Liver (tissue), 7 donors: ENCODE measurements at regions not wholly inside any gene's neighbourhood (a gene's known extent, or its start where the extent isn't known, plus 50 kb on each side); places are given as distances from the start of the nearest gene placed in this dataset.

Source experiments
- DNase-seq: peaks from one replicate; pipeline ENCODE4 v3.0.0-alpha.2; 2017; ENCODE audit warnings: low spot score
- H3K27ac ChIP-seq, 2 donors: one replicate each; pipeline ENCODE4 v1.7.0; 2013; ENCODE audit warnings: inconsistent platforms in 2 of 2, low read length in 2 of 2, control low read depth in 1 of 2, low read depth in 1 of 2, mild to moderate bottlenecking in 1 of 2
- H3K27me3 ChIP-seq, 4 donors: one replicate each; pipeline versions ENCODE4 v1.6.1 to v1.7.0; 2013; ENCODE audit warnings: low read length in 3 of 4, inconsistent platforms in 1 of 4, mild to moderate bottlenecking in 1 of 4, moderate library complexity in 1 of 4; ENCODE audit not compliant: control insufficient read depth in 4 of 4, insufficient read depth in 4 of 4
- H3K36me3 ChIP-seq, 4 donors: one replicate each; pipeline versions ENCODE4 v1.6.1 to v1.7.0; 2013; ENCODE audit warnings: low read length in 3 of 4, mild to moderate bottlenecking in 3 of 4, low read depth in 1 of 4, moderate library complexity in 1 of 4; ENCODE audit not compliant: control insufficient read depth in 4 of 4, insufficient read depth in 3 of 4
- H3K4me1 ChIP-seq, 4 donors: one replicate each; pipeline versions ENCODE4 v1.6.1 to v1.7.0; 2013; ENCODE audit warnings: low read length in 3 of 4, mild to moderate bottlenecking in 3 of 4, moderate library complexity in 1 of 4; ENCODE audit not compliant: control insufficient read depth in 4 of 4, insufficient read depth in 4 of 4
- H3K4me3 ChIP-seq, 3 donors: one replicate each; pipeline versions ENCODE4 v1.6.1 to v1.7.0; 2013; ENCODE audit warnings: low read length in 3 of 3, control low read depth in 1 of 3, low read depth in 1 of 3, mild to moderate bottlenecking in 1 of 3
- H3K9ac ChIP-seq, 2 donors: one replicate each; pipeline ENCODE4 v1.7.0; 2013; ENCODE audit warnings: low read length in 2 of 2, mild to moderate bottlenecking in 2 of 2, moderate library complexity in 2 of 2, control low read depth in 1 of 2, low read depth in 1 of 2
- H3K9me3 ChIP-seq, 4 donors: one replicate each; pipeline versions ENCODE4 v1.6.1 to v1.7.0; 2013; ENCODE audit warnings: low read length in 3 of 4; ENCODE audit not compliant: control insufficient read depth in 4 of 4
- FOXA1 ChIP-seq: IDR thresholded peaks from 2 replicates; pipeline ENCODE4 v1.6.1; 2016; ENCODE audit warnings: antibody characterized with exemption
- RAD21 ChIP-seq, 2 donors: IDR thresholded peaks; 2 replicates each; pipeline ENCODE4 v1.6.1; 2016; ENCODE audit warnings: antibody characterized with exemption in 2 of 2, mild to moderate bottlenecking in 2 of 2
- TAF1 ChIP-seq: conservative IDR thresholded peaks from 2 replicates; pipeline ENCODE4 v1.6.1; 2016; ENCODE audit warnings: antibody characterized with exemption, mild to moderate bottlenecking
- WGBS: extraction: QIAGEN DNeasy Blood & Tissue Kit; methylation state at CpG from one replicate; pipeline ENCODE4 v1.1.7; 2013; 5-methylcytosine and 5-hydroxymethylcytosine counted together
- TF ChIP-seq, protein P1 (sequence below): IDR thresholded peaks from 2 replicates; pipeline ENCODE4 v1.6.1; 2016; ENCODE audit warnings: antibody characterized with exemption, mild to moderate bottlenecking
- TF ChIP-seq, protein P2 (sequence below): IDR thresholded peaks from 2 replicates; pipeline ENCODE4 v1.6.1; 2016; ENCODE audit warnings: antibody characterized with exemption
- TF ChIP-seq, protein P3 (sequence below): IDR thresholded peaks from 2 replicates; pipeline ENCODE4 v1.6.1; 2016; ENCODE audit warnings: antibody characterized with exemption
- TF ChIP-seq, protein P4 (sequence below): IDR thresholded peaks from 2 replicates; pipeline ENCODE4 v1.6.1; 2016; ENCODE audit warnings: antibody characterized with exemption
- donor health status: healthy.
- donor health status: healthy.
- donor health status: healthy.
- donor health status: healthy.

DNA sequence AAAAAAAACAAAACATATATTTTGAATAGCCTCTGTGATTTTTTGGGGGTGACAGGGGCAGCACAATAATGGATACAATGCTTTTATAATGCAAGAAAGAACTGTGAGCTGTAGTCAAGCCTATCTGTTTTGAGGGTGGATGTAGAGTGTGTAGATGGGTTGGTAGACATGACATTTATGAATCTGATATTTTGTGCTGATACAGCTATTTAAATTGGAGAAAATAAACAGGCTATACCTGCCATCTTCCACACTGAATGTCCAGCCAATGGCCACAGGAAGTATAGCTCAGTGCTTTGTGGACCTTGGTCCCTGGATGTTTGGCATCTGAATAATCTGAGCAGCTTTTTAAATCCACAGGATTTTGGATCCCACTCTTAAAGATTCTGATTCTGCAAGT, 175.0 kb downstream of the NEDD1 start:
- Histone ChIP-seq H3K4me1 (no peaks in the 10 kb centered on the region), H3K27me3 (no peaks in the 10 kb centered on the region), H3K36me3 (no peaks in the 10 kb centered on the region), H3K4me3 (no peak overlapping the region), H3K9me3 (peaks cover 0 to 2% (median 0%) of the 10 kb centered on the region in 4 donors), H3K27ac (no peak overlapping the region), H3K9ac (no peak overlapping the region)
- no peak for DNase-seq
- TF ChIP-seq, protein P1, sequence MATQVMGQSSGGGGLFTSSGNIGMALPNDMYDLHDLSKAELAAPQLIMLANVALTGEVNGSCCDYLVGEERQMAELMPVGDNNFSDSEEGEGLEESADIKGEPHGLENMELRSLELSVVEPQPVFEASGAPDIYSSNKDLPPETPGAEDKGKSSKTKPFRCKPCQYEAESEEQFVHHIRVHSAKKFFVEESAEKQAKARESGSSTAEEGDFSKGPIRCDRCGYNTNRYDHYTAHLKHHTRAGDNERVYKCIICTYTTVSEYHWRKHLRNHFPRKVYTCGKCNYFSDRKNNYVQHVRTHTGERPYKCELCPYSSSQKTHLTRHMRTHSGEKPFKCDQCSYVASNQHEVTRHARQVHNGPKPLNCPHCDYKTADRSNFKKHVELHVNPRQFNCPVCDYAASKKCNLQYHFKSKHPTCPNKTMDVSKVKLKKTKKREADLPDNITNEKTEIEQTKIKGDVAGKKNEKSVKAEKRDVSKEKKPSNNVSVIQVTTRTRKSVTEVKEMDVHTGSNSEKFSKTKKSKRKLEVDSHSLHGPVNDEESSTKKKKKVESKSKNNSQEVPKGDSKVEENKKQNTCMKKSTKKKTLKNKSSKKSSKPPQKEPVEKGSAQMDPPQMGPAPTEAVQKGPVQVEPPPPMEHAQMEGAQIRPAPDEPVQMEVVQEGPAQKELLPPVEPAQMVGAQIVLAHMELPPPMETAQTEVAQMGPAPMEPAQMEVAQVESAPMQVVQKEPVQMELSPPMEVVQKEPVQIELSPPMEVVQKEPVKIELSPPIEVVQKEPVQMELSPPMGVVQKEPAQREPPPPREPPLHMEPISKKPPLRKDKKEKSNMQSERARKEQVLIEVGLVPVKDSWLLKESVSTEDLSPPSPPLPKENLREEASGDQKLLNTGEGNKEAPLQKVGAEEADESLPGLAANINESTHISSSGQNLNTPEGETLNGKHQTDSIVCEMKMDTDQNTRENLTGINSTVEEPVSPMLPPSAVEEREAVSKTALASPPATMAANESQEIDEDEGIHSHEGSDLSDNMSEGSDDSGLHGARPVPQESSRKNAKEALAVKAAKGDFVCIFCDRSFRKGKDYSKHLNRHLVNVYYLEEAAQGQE: no peak
- TF ChIP-seq FOXA1 (no peak), RAD21 (IDR thresholded peaks at IDR 0.05) (no peak)

DNA sequence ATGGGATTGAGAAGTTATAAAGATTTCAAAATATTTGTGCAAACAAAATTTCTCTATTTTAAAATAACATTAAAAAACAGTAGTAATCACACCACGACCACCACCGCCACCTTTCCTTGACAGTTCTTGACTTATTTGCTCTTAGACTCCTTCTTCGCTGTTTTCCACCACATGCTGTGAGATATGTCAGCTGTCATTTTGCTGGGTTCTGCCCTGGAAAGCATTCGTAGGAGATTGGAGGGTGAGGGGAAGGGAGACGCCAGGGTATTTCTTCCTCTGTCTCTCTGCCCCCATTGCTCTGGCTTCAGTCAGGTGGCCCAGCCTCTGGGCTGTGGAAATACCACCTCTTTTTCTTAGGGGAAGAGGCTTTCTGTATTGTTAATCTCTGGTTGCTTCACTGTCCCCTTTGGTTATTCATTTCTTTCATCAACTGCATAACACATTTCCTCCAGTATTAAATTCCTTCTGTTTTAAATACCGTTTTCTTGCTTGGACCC, 186.2 kb downstream of the NEDD1 start:
- Histone ChIP-seq H3K9me3 (no peaks in the 10 kb centered on the region), H3K4me3 (no peak overlapping the region), H3K9ac (no peak overlapping the region), H3K4me1 (no peaks in the 10 kb centered on the region), H3K27ac (no peak overlapping the region), H3K36me3 (no peaks in the 10 kb centered on the region), H3K27me3 (no peaks in the 10 kb centered on the region)
- TF ChIP-seq FOXA1 (no peak), TAF1 (no peak)
- TF ChIP-seq, protein P2, sequence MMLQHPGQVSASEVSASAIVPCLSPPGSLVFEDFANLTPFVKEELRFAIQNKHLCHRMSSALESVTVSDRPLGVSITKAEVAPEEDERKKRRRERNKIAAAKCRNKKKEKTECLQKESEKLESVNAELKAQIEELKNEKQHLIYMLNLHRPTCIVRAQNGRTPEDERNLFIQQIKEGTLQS: no peak
- TF ChIP-seq, protein P1: no peak
- TF ChIP-seq, protein P3, sequence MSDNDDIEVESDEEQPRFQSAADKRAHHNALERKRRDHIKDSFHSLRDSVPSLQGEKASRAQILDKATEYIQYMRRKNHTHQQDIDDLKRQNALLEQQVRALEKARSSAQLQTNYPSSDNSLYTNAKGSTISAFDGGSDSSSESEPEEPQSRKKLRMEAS: no peak
- TF ChIP-seq, protein P4, sequence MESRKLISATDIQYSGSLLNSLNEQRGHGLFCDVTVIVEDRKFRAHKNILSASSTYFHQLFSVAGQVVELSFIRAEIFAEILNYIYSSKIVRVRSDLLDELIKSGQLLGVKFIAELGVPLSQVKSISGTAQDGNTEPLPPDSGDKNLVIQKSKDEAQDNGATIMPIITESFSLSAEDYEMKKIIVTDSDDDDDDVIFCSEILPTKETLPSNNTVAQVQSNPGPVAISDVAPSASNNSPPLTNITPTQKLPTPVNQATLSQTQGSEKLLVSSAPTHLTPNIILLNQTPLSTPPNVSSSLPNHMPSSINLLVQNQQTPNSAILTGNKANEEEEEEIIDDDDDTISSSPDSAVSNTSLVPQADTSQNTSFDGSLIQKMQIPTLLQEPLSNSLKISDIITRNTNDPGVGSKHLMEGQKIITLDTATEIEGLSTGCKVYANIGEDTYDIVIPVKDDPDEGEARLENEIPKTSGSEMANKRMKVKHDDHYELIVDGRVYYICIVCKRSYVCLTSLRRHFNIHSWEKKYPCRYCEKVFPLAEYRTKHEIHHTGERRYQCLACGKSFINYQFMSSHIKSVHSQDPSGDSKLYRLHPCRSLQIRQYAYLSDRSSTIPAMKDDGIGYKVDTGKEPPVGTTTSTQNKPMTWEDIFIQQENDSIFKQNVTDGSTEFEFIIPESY: no peak
- DNase-seq: no peak
- WGBS: 62% methylated on average over 6 of the region's 6 CpGs
